ENCODE measurements at regions not wholly inside any gene's neighbourhood (a gene's known extent, or its start where the extent isn't known, plus 50 kb on each side); places are given as distances from the start of the nearest gene placed in this dataset.

DNA sequence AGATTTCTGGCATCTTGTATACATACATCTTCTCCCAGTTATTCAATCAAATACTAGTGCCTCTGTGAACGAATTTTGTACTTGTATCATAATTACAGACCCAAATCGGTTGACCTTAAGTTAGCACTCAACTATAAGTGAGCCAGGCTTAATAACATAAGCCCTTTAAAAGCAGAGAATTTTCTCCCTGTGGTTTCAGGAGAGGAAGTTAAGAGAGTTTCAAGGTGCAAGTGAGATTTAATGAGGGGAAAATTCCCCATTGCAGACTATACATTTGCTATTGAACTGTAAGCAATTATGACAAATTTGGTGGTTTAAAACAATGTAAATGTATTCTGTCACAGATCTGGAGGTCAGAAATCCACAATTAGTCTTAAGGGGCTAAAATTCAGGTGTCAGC, 261.9 kb upstream of the NREP start:
- DNase-seq (ENCODE audit: low read depth), result no peak
- TF ChIP-seq, protein P1, sequence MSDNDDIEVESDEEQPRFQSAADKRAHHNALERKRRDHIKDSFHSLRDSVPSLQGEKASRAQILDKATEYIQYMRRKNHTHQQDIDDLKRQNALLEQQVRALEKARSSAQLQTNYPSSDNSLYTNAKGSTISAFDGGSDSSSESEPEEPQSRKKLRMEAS (IDR thresholded peaks at IDR 0.05; ENCODE audit: low read depth, low read length), result no peak
- TF ChIP-seq MYC (IDR thresholded peaks at IDR 0.05; ENCODE audit: low read depth, low read length), result no peak
- TF ChIP-seq, protein P2, sequence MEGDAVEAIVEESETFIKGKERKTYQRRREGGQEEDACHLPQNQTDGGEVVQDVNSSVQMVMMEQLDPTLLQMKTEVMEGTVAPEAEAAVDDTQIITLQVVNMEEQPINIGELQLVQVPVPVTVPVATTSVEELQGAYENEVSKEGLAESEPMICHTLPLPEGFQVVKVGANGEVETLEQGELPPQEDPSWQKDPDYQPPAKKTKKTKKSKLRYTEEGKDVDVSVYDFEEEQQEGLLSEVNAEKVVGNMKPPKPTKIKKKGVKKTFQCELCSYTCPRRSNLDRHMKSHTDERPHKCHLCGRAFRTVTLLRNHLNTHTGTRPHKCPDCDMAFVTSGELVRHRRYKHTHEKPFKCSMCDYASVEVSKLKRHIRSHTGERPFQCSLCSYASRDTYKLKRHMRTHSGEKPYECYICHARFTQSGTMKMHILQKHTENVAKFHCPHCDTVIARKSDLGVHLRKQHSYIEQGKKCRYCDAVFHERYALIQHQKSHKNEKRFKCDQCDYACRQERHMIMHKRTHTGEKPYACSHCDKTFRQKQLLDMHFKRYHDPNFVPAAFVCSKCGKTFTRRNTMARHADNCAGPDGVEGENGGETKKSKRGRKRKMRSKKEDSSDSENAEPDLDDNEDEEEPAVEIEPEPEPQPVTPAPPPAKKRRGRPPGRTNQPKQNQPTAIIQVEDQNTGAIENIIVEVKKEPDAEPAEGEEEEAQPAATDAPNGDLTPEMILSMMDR (IDR thresholded peaks at IDR 0.05; ENCODE audit: low read depth, low read length), result no peak
- no peak for TF ChIP-seq POLR2A (IDR thresholded peaks at IDR 0.05; ENCODE audit: extremely low read depth, insufficient read length)
- H3K4me3 ChIP-seq (ENCODE audit: low read depth, low read length), result no peak overlapping the region

DNA sequence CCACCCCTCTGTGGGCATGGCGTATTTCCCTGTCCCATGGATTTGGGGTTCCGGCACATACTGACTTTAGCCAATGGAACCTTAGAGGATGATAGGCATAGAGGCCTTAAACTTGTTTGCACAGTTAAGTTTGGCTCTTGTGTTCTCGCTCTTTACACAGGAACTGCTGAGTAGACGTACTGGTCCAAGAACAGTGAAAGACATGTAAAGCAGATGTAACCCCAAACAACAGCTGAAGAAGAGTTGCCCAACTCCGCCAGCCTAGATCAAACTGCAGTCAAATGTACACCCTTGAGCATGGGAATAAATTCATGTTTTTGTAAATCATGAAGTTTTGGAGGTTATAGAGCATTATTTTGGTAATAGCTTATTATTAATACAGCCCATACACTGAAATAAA, 260.0 kb upstream of the NREP start:
- no peak for DNase-seq (ENCODE audit: low read depth)
- no peak overlapping the region for H3K4me3 ChIP-seq (ENCODE audit: low read depth, low read length)
- TF ChIP-seq, protein P2 (IDR thresholded peaks at IDR 0.05; ENCODE audit: low read depth, low read length), result no peak
- TF ChIP-seq MYC (IDR thresholded peaks at IDR 0.05; ENCODE audit: low read depth, low read length) (no peak), POLR2A (IDR thresholded peaks at IDR 0.05; ENCODE audit: extremely low read depth, insufficient read length) (no peak)
- TF ChIP-seq, protein P1 (IDR thresholded peaks at IDR 0.05; ENCODE audit: low read depth, low read length), result no peak

DNA sequence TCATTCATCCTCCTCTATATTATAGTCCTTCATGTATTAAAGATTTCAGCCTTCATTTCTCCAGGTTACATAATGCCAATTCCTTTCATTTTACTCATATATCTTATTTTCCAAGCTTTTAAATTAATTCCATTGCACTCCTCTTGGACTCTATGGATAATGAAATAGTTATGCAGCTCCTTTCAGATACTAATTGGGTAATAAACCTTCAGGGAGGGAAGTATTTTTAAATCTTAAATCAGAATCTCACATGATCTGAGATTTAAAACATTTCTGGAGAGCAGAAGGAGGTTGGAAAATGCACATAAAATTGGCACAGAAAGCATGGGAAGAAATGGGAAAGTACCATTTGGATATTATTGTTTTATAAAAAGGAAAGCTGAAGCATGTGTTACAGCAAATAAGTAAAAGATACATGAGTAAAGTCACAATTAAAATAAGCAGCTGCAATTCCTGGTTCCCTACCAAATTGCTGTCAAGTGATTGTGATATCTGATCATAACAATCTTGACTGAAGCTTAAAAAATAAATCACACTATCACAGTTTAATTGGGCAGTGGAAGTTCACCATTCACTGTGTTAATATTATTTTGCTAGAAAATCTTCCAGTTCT, 257.9 kb upstream of the NREP start:
- H3K4me3 ChIP-seq (ENCODE audit: low read depth, low read length), result no peak overlapping the region
- no peak for DNase-seq (ENCODE audit: low read depth)
- TF ChIP-seq, protein P2 (IDR thresholded peaks at IDR 0.05; ENCODE audit: low read depth, low read length), result no peak
- TF ChIP-seq MYC (IDR thresholded peaks at IDR 0.05; ENCODE audit: low read depth, low read length), result no peak
- TF ChIP-seq POLR2A (IDR thresholded peaks at IDR 0.05; ENCODE audit: extremely low read depth, insufficient read length), result no peak
- TF ChIP-seq, protein P1 (IDR thresholded peaks at IDR 0.05; ENCODE audit: low read depth, low read length), result no peak

DNA sequence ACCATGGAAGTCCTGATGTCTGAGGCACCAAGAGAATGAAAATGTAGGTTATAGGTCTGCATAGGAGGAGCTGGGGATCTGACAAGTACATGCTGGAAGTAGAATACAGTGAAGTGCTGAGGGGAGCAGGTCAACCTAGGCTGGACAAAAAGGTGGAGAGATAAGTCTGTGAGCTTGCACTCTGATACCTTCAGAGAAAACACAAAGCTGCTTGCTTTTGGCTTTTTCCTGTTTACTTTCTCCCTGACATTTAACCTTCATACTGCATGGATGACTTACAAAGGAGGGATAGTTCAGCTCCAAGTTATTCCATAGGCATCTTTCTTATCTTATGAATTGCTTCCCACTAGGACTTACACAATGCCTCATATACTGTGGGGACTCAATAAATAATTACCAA, 256.7 kb upstream of the NREP start:
- DNase-seq (ENCODE audit: low read depth), result no peak
- TF ChIP-seq MYC (IDR thresholded peaks at IDR 0.05; ENCODE audit: low read depth, low read length) (no peak), POLR2A (IDR thresholded peaks at IDR 0.05; ENCODE audit: extremely low read depth, insufficient read length) (no peak)
- TF ChIP-seq, protein P2 (IDR thresholded peaks at IDR 0.05; ENCODE audit: low read depth, low read length), result no peak
- TF ChIP-seq, protein P1 (IDR thresholded peaks at IDR 0.05; ENCODE audit: low read depth, low read length), result no peak
- H3K4me3 ChIP-seq (ENCODE audit: low read depth, low read length), result no peak overlapping the region

DNA sequence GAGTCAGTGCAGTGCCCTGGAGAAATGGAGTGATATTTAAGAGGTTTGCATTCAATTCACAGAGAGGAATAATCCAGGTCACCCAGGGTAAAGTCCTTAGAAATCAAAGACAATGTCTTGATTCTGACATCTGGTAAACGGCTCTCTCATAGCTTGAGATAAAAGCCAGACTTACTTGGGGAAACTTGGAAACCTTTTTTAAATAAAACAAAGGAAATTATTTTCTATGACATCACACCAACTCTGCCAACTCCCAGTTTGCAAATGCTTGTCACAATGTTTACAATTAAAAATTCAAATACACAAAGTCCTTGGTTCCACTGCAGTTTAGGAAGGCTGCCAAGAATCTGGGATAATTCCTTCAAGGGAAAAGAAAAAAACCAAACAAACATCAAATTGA, 255.1 kb upstream of the NREP start:
- TF ChIP-seq, protein P2 (IDR thresholded peaks at IDR 0.05; ENCODE audit: low read depth, low read length), result no peak
- no peak for TF ChIP-seq POLR2A (IDR thresholded peaks at IDR 0.05; ENCODE audit: extremely low read depth, insufficient read length)
- TF ChIP-seq, protein P1 (IDR thresholded peaks at IDR 0.05; ENCODE audit: low read depth, low read length), result no peak
- TF ChIP-seq MYC (IDR thresholded peaks at IDR 0.05; ENCODE audit: low read depth, low read length), result no peak
- no peak for DNase-seq (ENCODE audit: low read depth)
- no peak overlapping the region for H3K4me3 ChIP-seq (ENCODE audit: low read depth, low read length)
